ENCODE measurements at regions not wholly inside any gene's neighbourhood (a gene's known extent, or its start where the extent isn't known, plus 50 kb on each side); places are given as distances from the start of the nearest gene placed in this dataset.

- DNase-seq: no peak
- H3K27ac Mint-ChIP-seq: no peak overlapping the region
- H3K27me3 Mint-ChIP-seq: no peaks in the 10 kb centered on the region
- peaks cover 0 to 24% (median 8%) of the 10 kb centered on the region in 9 donors for H3K9me3 Mint-ChIP-seq
- H3K4me3 Mint-ChIP-seq: no peak overlapping the region
- no peak for ATAC-seq
- H3K36me3 Mint-ChIP-seq: peaks cover 0 to 5% (median 0%) of the 10 kb centered on the region in 3 donors
- POLR2A ChIA-PET: no interaction called here
- no peaks in the 10 kb centered on the region for H3K4me1 Mint-ChIP-seq
These were observed 392.9 kb downstream of the PID1 start for GRCh38 chr2:228878138-228878537.

DNA sequence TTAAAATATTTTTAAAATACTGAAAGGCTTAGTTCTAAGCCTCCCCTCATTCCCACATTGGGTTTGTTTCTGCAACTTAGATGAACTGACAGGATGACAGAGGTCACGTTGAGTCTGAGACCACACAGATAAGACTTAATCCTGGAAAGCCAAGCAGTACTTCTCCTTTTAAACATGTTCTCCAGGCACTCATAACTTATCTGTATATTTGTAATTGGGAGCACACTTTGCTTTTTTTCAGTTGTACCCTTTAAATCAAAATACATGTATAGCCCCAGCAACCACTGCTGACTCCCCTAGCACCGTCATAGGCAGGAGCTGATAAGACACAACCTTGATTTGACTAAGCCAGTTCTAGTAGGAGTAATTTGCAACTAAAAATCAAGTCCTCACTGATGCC lies 394.8 kb downstream of the PID1 start:
- Mint-ChIP-seq H3K27me3 (no peaks in the 10 kb centered on the region), H3K36me3 (peaks cover 0 to 6% (median 0%) of the 10 kb centered on the region in 3 donors), H3K4me1 (no peaks in the 10 kb centered on the region), H3K4me3 (no peak overlapping the region), H3K27ac (no peak overlapping the region), H3K9me3 (peaks cover 0 to 20% (median 10%) of the 10 kb centered on the region in 9 donors)
- no peak for ATAC-seq
- DNase-seq: no peak
- POLR2A ChIA-PET: no interaction called here

- POLR2A ChIA-PET: no interaction called here
- Mint-ChIP-seq H3K27me3 (no peaks in the 10 kb centered on the region), H3K9me3 (peaks cover 0 to 24% (median 12%) of the 10 kb centered on the region in 9 donors), H3K36me3 (peaks cover 0 to 6% (median 0%) of the 10 kb centered on the region in 3 donors), H3K4me3 (no peak overlapping the region), H3K4me1 (no peaks in the 10 kb centered on the region), H3K27ac (no peak overlapping the region)
- no peak for DNase-seq
- no peak for ATAC-seq
These were observed 395.8 kb downstream of the PID1 start for GRCh38 chr2:228875152-228875900.

DNA sequence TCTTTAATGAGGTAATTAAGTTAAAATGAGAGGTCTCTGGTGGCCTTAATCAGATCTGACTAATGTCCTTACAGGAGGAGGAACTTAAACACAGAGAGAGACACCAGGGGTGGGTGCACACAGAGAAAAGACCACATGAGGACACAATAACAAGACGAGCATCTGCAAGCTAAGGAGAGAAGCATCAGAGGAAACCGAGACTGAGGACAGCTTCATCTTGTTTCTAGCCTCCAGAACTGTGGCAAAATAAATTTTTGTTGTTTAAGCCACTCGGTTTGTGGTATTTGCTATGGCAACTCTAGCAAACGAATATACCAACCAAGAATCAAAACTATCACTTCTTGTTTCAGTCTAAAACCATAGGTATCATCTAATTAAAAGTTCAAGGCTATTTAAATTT lies 400.1 kb downstream of the PID1 start:
- Mint-ChIP-seq H3K36me3 (peaks cover 0 to 6% (median 0%) of the 10 kb centered on the region in 3 donors), H3K27me3 (no peaks in the 10 kb centered on the region), H3K4me3 (no peak overlapping the region), H3K27ac (no peak overlapping the region), H3K9me3 (peaks cover 2 to 15% (median 10%) of the 10 kb centered on the region in 9 donors), H3K4me1 (no peaks in the 10 kb centered on the region)
- POLR2A ChIA-PET: no interaction called here
- ATAC-seq (no peak), DNase-seq (no peak)

GRCh38 chr2:228869636-228870264 lies 401.3 kb downstream of the PID1 start:
- DNase-seq (no peak), ATAC-seq (no peak)
- POLR2A ChIA-PET: no interaction called here
- Mint-ChIP-seq H3K36me3 (peaks cover 0 to 6% (median 0%) of the 10 kb centered on the region in 3 donors), H3K4me1 (no peaks in the 10 kb centered on the region), H3K9me3 (peaks cover 2 to 17% (median 9%) of the 10 kb centered on the region in 9 donors), H3K4me3 (no peak overlapping the region), H3K27ac (no peak overlapping the region), H3K27me3 (no peaks in the 10 kb centered on the region)

DNA sequence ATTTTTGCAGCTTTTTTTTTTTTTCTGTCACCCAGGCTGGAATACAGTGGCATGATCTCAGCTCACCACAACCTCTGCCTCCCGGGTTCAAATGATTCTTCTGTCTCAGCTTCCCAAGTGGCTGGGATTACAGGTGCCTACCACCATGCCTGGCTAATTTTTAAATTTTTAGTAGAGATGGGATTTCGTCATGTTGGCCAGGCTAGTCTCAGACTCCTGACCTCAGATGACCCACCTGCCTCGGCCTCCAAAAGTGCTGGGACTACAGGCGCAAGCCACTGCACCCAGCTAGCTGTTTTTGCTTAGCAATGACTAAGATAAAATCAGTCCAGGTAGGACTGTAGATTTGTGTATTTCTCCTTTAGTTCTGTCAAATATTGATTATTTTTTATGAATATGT lies 403.7 kb downstream of the PID1 start:
- no peak overlapping the region for H3K4me3 Mint-ChIP-seq
- no peaks in the 10 kb centered on the region for H3K4me1 Mint-ChIP-seq
- ATAC-seq (no peak), DNase-seq (no peak)
- no peak overlapping the region for H3K27ac Mint-ChIP-seq
- POLR2A ChIA-PET: no interaction called here
- no peaks in the 10 kb centered on the region for H3K36me3 Mint-ChIP-seq
- peaks cover under 1 to 15% (median 6%) of the 10 kb centered on the region in 9 donors for H3K9me3 Mint-ChIP-seq
- H3K27me3 Mint-ChIP-seq: no peaks in the 10 kb centered on the region

DNA sequence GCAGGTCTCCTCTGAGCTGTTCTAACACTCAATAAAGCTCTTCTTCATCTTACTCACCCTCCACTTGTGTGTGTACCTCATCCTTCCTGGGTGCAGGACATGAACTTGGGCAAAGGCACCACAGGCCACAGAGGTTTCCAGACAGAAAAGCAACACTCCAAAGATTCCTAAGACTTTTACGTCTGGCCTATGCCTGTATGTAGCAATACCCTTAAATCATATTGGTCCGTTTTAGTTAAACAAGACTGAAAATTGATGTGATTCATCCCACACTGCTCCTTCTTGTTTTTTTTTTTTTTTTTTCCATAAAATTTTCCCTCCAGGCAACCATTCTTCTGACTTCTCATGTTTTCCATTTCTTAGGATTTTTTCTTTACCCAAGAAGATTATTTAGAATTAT lies 404.3 kb downstream of the PID1 start:
- DNase-seq (no peak), ATAC-seq (no peak)
- H3K36me3 Mint-ChIP-seq: no peaks in the 10 kb centered on the region
- POLR2A ChIA-PET: no interaction called here
- no peak overlapping the region for H3K4me3 Mint-ChIP-seq
- H3K9me3 Mint-ChIP-seq: peaks cover 0 to 17% (median 4%) of the 10 kb centered on the region in 9 donors
- H3K4me1 Mint-ChIP-seq: no peaks in the 10 kb centered on the region
- H3K27ac Mint-ChIP-seq: no peak overlapping the region
- no peaks in the 10 kb centered on the region for H3K27me3 Mint-ChIP-seq

DNA sequence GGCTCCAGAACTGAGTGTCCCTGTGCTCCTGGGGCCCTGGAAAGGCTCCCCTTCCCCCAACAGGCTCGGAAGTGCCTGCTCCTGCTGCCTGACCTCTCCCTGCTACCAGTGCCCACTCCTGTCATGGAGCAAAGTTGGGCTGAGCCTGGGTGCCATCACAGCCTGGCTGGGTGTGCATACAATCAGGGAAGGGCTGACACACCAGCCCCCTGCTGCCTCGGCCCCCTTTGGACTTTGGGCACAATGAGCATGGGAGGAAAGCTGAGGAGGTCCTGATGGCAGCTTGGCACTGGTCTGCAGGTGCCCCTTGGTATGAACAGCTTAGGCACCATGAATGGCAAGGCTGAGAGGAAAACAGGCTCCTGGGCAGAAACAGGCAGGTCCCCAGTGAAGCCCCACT lies 405.0 kb downstream of the PID1 start:
- Mint-ChIP-seq H3K36me3 (no peaks in the 10 kb centered on the region), H3K4me3 (no peak overlapping the region), H3K4me1 (no peaks in the 10 kb centered on the region), H3K27ac (no peak overlapping the region), H3K9me3 (peaks cover 0 to 24% (median 4%) of the 10 kb centered on the region in 9 donors), H3K27me3 (no peaks in the 10 kb centered on the region)
- POLR2A ChIA-PET: no interaction called here
- ATAC-seq: no peak
- no peak for DNase-seq

GRCh38 chr2:228864131-228864530 lies 407.0 kb downstream of the PID1 start:
- no peaks in the 10 kb centered on the region for H3K36me3 Mint-ChIP-seq
- ATAC-seq (no peak), DNase-seq (no peak)
- no peaks in the 10 kb centered on the region for H3K4me1 Mint-ChIP-seq
- peaks cover 2 to 23% (median 4%) of the 10 kb centered on the region in 9 donors for H3K9me3 Mint-ChIP-seq
- H3K27me3 Mint-ChIP-seq: no peaks in the 10 kb centered on the region
- H3K4me3 Mint-ChIP-seq: no peak overlapping the region
- H3K27ac Mint-ChIP-seq: no peak overlapping the region
- POLR2A ChIA-PET: no interaction called here

DNA sequence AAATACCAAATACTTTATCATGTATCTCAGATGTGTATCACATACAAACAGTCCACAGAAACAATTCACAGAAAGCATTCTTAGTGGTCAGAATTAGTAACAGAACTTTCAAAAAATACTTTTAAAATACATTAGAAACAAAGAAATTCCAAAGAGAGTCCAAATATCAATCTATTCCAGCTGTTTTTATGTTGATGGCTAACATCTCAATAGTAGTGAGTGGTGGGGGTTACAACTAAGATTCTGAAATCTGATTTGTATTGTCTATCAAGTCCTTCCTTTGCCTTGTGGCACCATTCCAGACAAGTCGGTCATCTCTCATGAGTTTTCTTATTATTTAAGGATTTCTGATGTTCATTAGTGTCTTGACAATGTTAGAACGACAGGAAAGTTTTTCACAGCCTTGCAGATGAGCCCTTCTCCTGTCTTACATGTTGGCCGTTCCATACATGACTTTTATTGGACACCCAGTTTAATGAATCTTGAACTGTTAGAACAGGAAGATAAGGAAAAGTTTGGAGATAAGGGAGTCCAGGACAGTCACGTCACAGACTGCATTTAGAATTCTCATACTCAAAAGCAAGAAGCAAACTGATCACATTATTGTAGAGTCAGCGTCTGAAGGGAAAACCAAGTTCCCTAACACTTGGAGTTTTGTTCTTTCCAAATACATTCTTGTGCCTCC lies 410.3 kb downstream of the PID1 start:
- POLR2A ChIA-PET: no interaction called here
- Mint-ChIP-seq H3K4me3 (no peak overlapping the region), H3K9me3 (peaks cover 0 to 13% (median 4%) of the 10 kb centered on the region in 9 donors), H3K36me3 (no peaks in the 10 kb centered on the region), H3K27ac (no peak overlapping the region), H3K4me1 (no peaks in the 10 kb centered on the region), H3K27me3 (no peaks in the 10 kb centered on the region)
- no peak for ATAC-seq
- no peak for DNase-seq

GRCh38 chr2:228853151-228853550 lies 417.9 kb downstream of the PID1 start:
- Mint-ChIP-seq H3K27me3 (no peaks in the 10 kb centered on the region), H3K4me3 (no peak overlapping the region), H3K4me1 (no peaks in the 10 kb centered on the region), H3K36me3 (no peaks in the 10 kb centered on the region), H3K9me3 (peaks cover 0 to 28% (median 6%) of the 10 kb centered on the region in 9 donors), H3K27ac (peak overlapping the region in 1 of 10 donors; percentile 33)
- ATAC-seq: no peak
- POLR2A ChIA-PET: no interaction called here
- no peak for DNase-seq

DNA sequence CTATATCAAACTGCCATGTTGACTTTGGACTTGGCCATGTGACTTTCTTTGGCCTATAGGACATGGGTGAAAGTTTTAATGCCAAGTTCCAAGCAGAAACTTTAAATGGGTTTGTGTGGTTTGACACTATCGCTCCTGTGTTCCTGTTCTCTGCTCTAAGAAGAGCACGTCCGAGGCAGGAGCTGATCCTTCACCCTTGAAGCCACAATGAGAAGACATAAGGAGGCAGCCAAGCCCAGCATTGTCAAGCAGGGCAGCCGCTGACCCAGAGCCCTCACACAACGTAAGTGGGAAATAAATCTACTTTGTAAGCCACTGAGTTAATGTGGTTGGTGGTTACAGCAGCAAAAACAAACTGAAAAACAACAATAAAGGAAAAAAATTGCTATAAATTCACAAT lies 422.4 kb downstream of the PID1 start:
- ATAC-seq (no peak), DNase-seq (no peak)
- POLR2A ChIA-PET: no interaction called here
- Mint-ChIP-seq H3K4me3 (no peak overlapping the region), H3K36me3 (no peaks in the 10 kb centered on the region), H3K27me3 (no peaks in the 10 kb centered on the region), H3K27ac (no peak overlapping the region), H3K9me3 (peaks cover 0 to 15% (median 8%) of the 10 kb centered on the region in 9 donors), H3K4me1 (no peaks in the 10 kb centered on the region)

- Mint-ChIP-seq H3K36me3 (no peaks in the 10 kb centered on the region), H3K4me1 (no peaks in the 10 kb centered on the region), H3K27ac (no peak overlapping the region), H3K4me3 (no peak overlapping the region), H3K9me3 (peaks cover 0 to 11% (median 6%) of the 10 kb centered on the region in 9 donors), H3K27me3 (no peaks in the 10 kb centered on the region)
- POLR2A ChIA-PET: no interaction called here
- DNase-seq (no peak), ATAC-seq (no peak)
These were observed 423.4 kb downstream of the PID1 start for GRCh38 chr2:228847684-228848083.
